C4-2B (cell line): ENCODE measurements at regions not wholly inside any gene's neighbourhood (a gene's known extent, or its start where the extent isn't known, plus 50 kb on each side); places are given as distances from the start of the nearest gene placed in this dataset.

Experiments
- H3K27ac ChIP-seq: fragments of 450-650 bp; 2 replicates; pipeline ENCODE4 v1.5.1; 2017
- CTCF ChIP-seq: fragments of 450-650 bp; conservative IDR thresholded peaks from 2 replicates; pipeline ENCODE4 v1.5.1; 2017; ENCODE audit warnings: mild to moderate bottlenecking
- ZFX ChIP-seq: fragments of 450-650 bp; IDR thresholded peaks from 2 replicates; pipeline ENCODE4 v1.6.1; 2017

GRCh38 chr20:12413116-12413515 is 495.4 kb downstream of the BTBD3 start:
- H3K27ac ChIP-seq: no peak overlapping the region
- TF ChIP-seq CTCF (no peak), ZFX (no peak)

GRCh38 chr20:12414446-12415274 is 497.0 kb downstream of the BTBD3 start:
- TF ChIP-seq CTCF (no peak), ZFX (no peak)
- H3K27ac ChIP-seq: no peak overlapping the region

- H3K27ac ChIP-seq: no peak overlapping the region
- no peak for TF ChIP-seq ZFX
- no peak for TF ChIP-seq CTCF
Measured at GRCh38 chr20:12416281-12416680, 498.6 kb downstream of the BTBD3 start.

- no peak overlapping the region for H3K27ac ChIP-seq
- no peak for TF ChIP-seq CTCF
- no peak for TF ChIP-seq ZFX
Measured at GRCh38 chr20:12433724-12434123, 516.0 kb downstream of the BTBD3 start.

GRCh38 chr20:12434672-12435071 is 517.0 kb downstream of the BTBD3 start:
- no peak for TF ChIP-seq CTCF
- no peak for TF ChIP-seq ZFX

GRCh38 chr20:12435268-12435667 is 517.6 kb downstream of the BTBD3 start:
- H3K27ac ChIP-seq: no peak overlapping the region
- TF ChIP-seq CTCF (no peak), ZFX (no peak)

More at GRCh38 chr20:12434672-12435071, 517.0 kb downstream of the BTBD3 start:
- no peak overlapping the region for H3K27ac ChIP-seq

GRCh38 chr20:12453711-12454110 is 536.0 kb downstream of the BTBD3 start:
- no peak overlapping the region for H3K27ac ChIP-seq
- TF ChIP-seq ZFX (no peak), CTCF (no peak)
